ENCODE measurements at regions not wholly inside any gene's neighbourhood (a gene's known extent, or its start where the extent isn't known, plus 50 kb on each side); places are given as distances from the start of the nearest gene placed in this dataset.

DNA sequence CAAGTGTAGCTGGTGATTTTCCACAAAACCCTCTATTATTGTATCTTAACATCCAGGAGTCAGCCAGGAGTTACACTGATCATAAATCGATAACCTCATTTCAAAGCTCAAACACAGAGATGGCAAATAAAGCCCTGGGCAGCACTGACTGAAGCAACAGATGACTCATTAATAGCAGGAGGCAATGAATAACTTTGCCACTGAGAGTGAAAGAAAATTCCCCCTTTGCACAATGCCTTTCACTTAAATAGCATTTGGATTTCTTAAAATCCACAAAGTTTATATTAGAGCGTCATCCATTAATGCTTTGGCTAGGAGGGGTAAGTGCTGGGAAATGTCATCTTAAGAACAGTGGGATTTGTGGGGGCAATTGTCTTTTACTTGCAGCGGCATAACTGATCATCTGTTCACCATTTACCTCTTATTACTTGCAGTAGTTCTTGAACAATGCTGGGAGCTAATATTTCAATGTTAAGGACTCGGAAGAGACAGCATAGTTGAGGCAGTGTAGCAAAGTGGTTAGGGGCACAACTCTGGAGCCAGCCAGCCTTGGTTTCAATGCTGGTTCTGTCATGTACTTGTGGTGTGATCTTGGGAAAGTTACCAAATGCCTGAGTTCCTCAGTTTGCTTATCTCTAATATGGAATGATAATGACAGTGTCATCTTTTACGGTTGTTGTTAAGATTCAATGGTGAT lies 630.4 kb upstream of the TBL1XR1 start:
- Histone ChIP-seq H3K18ac (ENCODE audit: low read length) (no peak overlapping the region), H3K79me1 (ENCODE audit: low read length) (no peaks in the 10 kb centered on the region), H3K4ac (ENCODE audit: low read depth, low read length) (no peak overlapping the region), H2AK5ac (ENCODE audit: low read length) (no peak overlapping the region), H3K79me2 (ENCODE audit: control insufficient read depth, insufficient read depth, low read length) (no peaks in the 10 kb centered on the region), H2BK5ac (ENCODE audit: low read length) (no peak overlapping the region), H3K9ac (ENCODE audit: low read length) (no peak overlapping the region), H3K36me3 (ENCODE audit: control insufficient read depth, insufficient read depth, low read length) (no peaks in the 10 kb centered on the region), H4K5ac (ENCODE audit: low read length) (no peak overlapping the region), H3K4me2 (ENCODE audit: low read length) (no peak overlapping the region), H4K8ac (ENCODE audit: low read depth, low read length) (no peak overlapping the region), H3K27ac (ENCODE audit: low read depth, low read length) (no peak overlapping the region), H2BK15ac (replicated peaks; ENCODE audit: low read depth) (no peak overlapping the region), H3K4me1 (ENCODE audit: control insufficient read depth, low read depth, low read length) (no peaks in the 10 kb centered on the region), H3K27me3 (ENCODE audit: insufficient read depth, low read length, poor library complexity) (no peaks in the 10 kb centered on the region), H2BK120ac (ENCODE audit: low read depth, low read length) (no peak overlapping the region), H3K4me3 (ENCODE audit: low read length) (no peak overlapping the region), H3K23ac (ENCODE audit: low read length) (no peak overlapping the region), H3K56ac (ENCODE audit: low read length) (no peak overlapping the region)
- DNase-seq, result no peak
- WGBS (ENCODE audit: extremely low coverage, insufficient coverage, low lambda C conversion rate), result no CpG with 5 or more reads among the region's 5 CpGs

DNA sequence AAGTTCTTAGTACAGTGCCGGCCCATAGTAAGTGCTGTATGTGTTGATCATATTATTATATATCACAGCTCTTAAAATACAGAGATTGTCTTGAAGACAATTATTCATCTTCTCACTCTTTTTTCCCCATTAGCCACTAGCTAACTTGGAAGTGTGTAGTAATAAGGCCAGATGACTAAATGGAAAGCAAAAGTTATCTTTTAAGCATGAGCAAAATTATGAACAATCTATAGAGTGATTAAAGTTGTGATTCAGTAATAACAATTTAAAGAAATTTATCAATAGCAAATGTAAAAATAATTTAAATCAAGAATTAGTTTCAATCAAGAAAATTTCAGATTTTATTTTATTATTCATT lies 630.9 kb upstream of the TBL1XR1 start:
- Histone ChIP-seq H3K9ac (ENCODE audit: low read length) (no peak overlapping the region), H2BK15ac (replicated peaks; ENCODE audit: low read depth) (no peak overlapping the region), H3K27ac (ENCODE audit: low read depth, low read length) (no peak overlapping the region), H2AK5ac (ENCODE audit: low read length) (no peak overlapping the region), H3K23ac (ENCODE audit: low read length) (no peak overlapping the region), H4K8ac (ENCODE audit: low read depth, low read length) (no peak overlapping the region), H3K79me1 (ENCODE audit: low read length) (no peaks in the 10 kb centered on the region), H2BK5ac (ENCODE audit: low read length) (no peak overlapping the region), H3K4me3 (ENCODE audit: low read length) (no peak overlapping the region), H2BK120ac (ENCODE audit: low read depth, low read length) (no peak overlapping the region), H3K18ac (ENCODE audit: low read length) (no peak overlapping the region), H3K36me3 (ENCODE audit: control insufficient read depth, insufficient read depth, low read length) (no peaks in the 10 kb centered on the region), H3K56ac (ENCODE audit: low read length) (no peak overlapping the region), H3K4ac (ENCODE audit: low read depth, low read length) (no peak overlapping the region), H3K27me3 (ENCODE audit: insufficient read depth, low read length, poor library complexity) (no peaks in the 10 kb centered on the region), H4K5ac (ENCODE audit: low read length) (no peak overlapping the region), H3K4me2 (ENCODE audit: low read length) (no peak overlapping the region), H3K79me2 (ENCODE audit: control insufficient read depth, insufficient read depth, low read length) (no peaks in the 10 kb centered on the region), H3K4me1 (ENCODE audit: control insufficient read depth, low read depth, low read length) (no peaks in the 10 kb centered on the region)
- DNase-seq, result no peak
- WGBS (ENCODE audit: extremely low coverage, insufficient coverage, low lambda C conversion rate), result no CpG with 5 or more reads among the region's 1 CpG

- no peak overlapping the region for H2BK120ac ChIP-seq (ENCODE audit: low read depth, low read length)
- H3K36me3 ChIP-seq (ENCODE audit: control insufficient read depth, insufficient read depth, low read length), result no peaks in the 10 kb centered on the region
- no peak overlapping the region for H3K27ac ChIP-seq (ENCODE audit: low read depth, low read length)
- H3K4me2 ChIP-seq (ENCODE audit: low read length), result no peak overlapping the region
- H3K4me3 ChIP-seq (ENCODE audit: low read length), result no peak overlapping the region
- no CpG with 5 or more reads among the region's 3 CpGs for WGBS (ENCODE audit: extremely low coverage, insufficient coverage, low lambda C conversion rate)
- H3K4me1 ChIP-seq (ENCODE audit: control insufficient read depth, low read depth, low read length), result no peaks in the 10 kb centered on the region
- H3K27me3 ChIP-seq (ENCODE audit: insufficient read depth, low read length, poor library complexity), result no peaks in the 10 kb centered on the region
- no peak overlapping the region for H3K9ac ChIP-seq (ENCODE audit: low read length)
- no peak overlapping the region for H2BK15ac ChIP-seq (replicated peaks; ENCODE audit: low read depth)
- no peak overlapping the region for H2BK5ac ChIP-seq (ENCODE audit: low read length)
- H3K23ac ChIP-seq (ENCODE audit: low read length), result no peak overlapping the region
- H2AK5ac ChIP-seq (ENCODE audit: low read length), result no peak overlapping the region
- no peaks in the 10 kb centered on the region for H3K79me2 ChIP-seq (ENCODE audit: control insufficient read depth, insufficient read depth, low read length)
- H3K56ac ChIP-seq (ENCODE audit: low read length), result no peak overlapping the region
- H3K79me1 ChIP-seq (ENCODE audit: low read length), result no peaks in the 10 kb centered on the region
- H3K4ac ChIP-seq (ENCODE audit: low read depth, low read length), result no peak overlapping the region
- H4K8ac ChIP-seq (ENCODE audit: low read depth, low read length), result no peak overlapping the region
- no peak overlapping the region for H4K5ac ChIP-seq (ENCODE audit: low read length)
- no peak overlapping the region for H3K18ac ChIP-seq (ENCODE audit: low read length)
- DNase-seq, result no peak
These were observed 633.1 kb upstream of the TBL1XR1 start for GRCh38 chr3:177830411-177830849.

DNA sequence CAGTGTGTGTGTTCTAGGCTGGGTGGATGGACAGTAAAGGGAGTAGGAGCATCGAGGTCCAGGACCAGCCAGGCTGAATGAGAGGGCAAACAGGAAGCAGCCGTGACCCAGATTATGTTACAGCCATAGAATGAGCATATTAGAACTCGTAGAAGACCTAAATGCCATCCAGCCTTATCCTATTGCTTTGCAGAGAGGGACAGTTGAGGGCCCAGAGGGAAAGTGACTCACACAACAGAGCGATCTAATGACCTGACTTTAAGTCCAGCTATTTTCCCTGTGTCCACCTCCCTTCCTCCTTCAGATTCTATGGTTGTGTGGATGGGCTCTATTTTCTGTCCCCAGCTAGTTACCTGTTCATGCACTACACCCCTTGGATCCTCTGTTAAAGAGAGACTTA lies 634.1 kb upstream of the TBL1XR1 start:
- no peak overlapping the region for H3K4me2 ChIP-seq (ENCODE audit: low read length)

GRCh38 chr3:177832880-177833279 lies 635.6 kb upstream of the TBL1XR1 start:
- no peak overlapping the region for H3K4ac ChIP-seq (ENCODE audit: low read depth, low read length)
- no CpG with 5 or more reads among the region's 2 CpGs for WGBS (ENCODE audit: extremely low coverage, insufficient coverage, low lambda C conversion rate)
- no peak overlapping the region for H2BK120ac ChIP-seq (ENCODE audit: low read depth, low read length)
- H3K4me1 ChIP-seq (ENCODE audit: control insufficient read depth, low read depth, low read length), result no peaks in the 10 kb centered on the region
- no peak overlapping the region for H3K4me2 ChIP-seq (ENCODE audit: low read length)
- H3K36me3 ChIP-seq (ENCODE audit: control insufficient read depth, insufficient read depth, low read length), result no peaks in the 10 kb centered on the region
- no peak overlapping the region for H4K5ac ChIP-seq (ENCODE audit: low read length)
- H3K79me2 ChIP-seq (ENCODE audit: control insufficient read depth, insufficient read depth, low read length), result no peaks in the 10 kb centered on the region
- H2AK5ac ChIP-seq (ENCODE audit: low read length), result no peak overlapping the region
- no peak overlapping the region for H2BK15ac ChIP-seq (replicated peaks; ENCODE audit: low read depth)
- no peaks in the 10 kb centered on the region for H3K27me3 ChIP-seq (ENCODE audit: insufficient read depth, low read length, poor library complexity)
- H3K27ac ChIP-seq (ENCODE audit: low read depth, low read length), result no peak overlapping the region
- no peak for DNase-seq
- no peak overlapping the region for H3K23ac ChIP-seq (ENCODE audit: low read length)
- H3K18ac ChIP-seq (ENCODE audit: low read length), result no peak overlapping the region
- no peak overlapping the region for H2BK5ac ChIP-seq (ENCODE audit: low read length)
- H4K8ac ChIP-seq (ENCODE audit: low read depth, low read length), result no peak overlapping the region
- H3K56ac ChIP-seq (ENCODE audit: low read length), result no peak overlapping the region
- H3K9ac ChIP-seq (ENCODE audit: low read length), result no peak overlapping the region
- no peaks in the 10 kb centered on the region for H3K79me1 ChIP-seq (ENCODE audit: low read length)
- H3K4me3 ChIP-seq (ENCODE audit: low read length), result no peak overlapping the region

More for the DNA sequence above, 634.1 kb upstream of the TBL1XR1 start:
- Histone ChIP-seq H2BK15ac (replicated peaks; ENCODE audit: low read depth) (no peak overlapping the region), H4K5ac (ENCODE audit: low read length) (no peak overlapping the region), H2BK120ac (ENCODE audit: low read depth, low read length) (no peak overlapping the region), H3K18ac (ENCODE audit: low read length) (no peak overlapping the region), H3K27me3 (ENCODE audit: insufficient read depth, low read length, poor library complexity) (no peaks in the 10 kb centered on the region), H3K23ac (ENCODE audit: low read length) (no peak overlapping the region), H3K4ac (ENCODE audit: low read depth, low read length) (no peak overlapping the region), H3K9ac (ENCODE audit: low read length) (no peak overlapping the region), H3K4me3 (ENCODE audit: low read length) (no peak overlapping the region), H2AK5ac (ENCODE audit: low read length) (no peak overlapping the region), H4K8ac (ENCODE audit: low read depth, low read length) (no peak overlapping the region), H2BK5ac (ENCODE audit: low read length) (no peak overlapping the region), H3K27ac (ENCODE audit: low read depth, low read length) (no peak overlapping the region), H3K36me3 (ENCODE audit: control insufficient read depth, insufficient read depth, low read length) (no peaks in the 10 kb centered on the region), H3K79me1 (ENCODE audit: low read length) (no peaks in the 10 kb centered on the region), H3K56ac (ENCODE audit: low read length) (no peak overlapping the region), H3K79me2 (ENCODE audit: control insufficient read depth, insufficient read depth, low read length) (no peaks in the 10 kb centered on the region), H3K4me1 (ENCODE audit: control insufficient read depth, low read depth, low read length) (no peaks in the 10 kb centered on the region)
- no CpG with 5 or more reads among the region's 4 CpGs for WGBS (ENCODE audit: extremely low coverage, insufficient coverage, low lambda C conversion rate)
- DNase-seq, result no peak

DNA sequence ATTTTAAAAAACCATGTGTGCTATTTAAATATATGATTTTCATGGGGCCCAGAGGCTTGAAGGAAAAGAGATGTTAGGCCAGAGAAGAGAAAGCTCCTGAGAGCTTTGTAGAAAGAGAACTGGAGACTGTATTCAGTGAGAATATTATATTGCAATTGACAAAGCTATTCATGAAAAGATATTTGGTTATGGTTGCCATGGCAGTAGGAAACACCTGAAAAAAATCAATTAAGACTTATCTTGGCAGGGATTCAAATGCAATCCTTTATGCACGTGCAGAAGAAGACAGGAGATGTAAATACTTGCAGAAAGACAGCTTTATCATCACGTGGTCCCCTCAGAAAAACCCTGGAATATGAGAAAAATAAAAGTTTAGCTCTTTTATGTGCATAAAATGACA lies 636.0 kb upstream of the TBL1XR1 start:
- Histone ChIP-seq H3K23ac (ENCODE audit: low read length) (no peak overlapping the region), H4K5ac (ENCODE audit: low read length) (no peak overlapping the region), H3K27ac (ENCODE audit: low read depth, low read length) (no peak overlapping the region), H3K56ac (ENCODE audit: low read length) (no peak overlapping the region), H3K4me3 (ENCODE audit: low read length) (no peak overlapping the region), H2AK5ac (ENCODE audit: low read length) (no peak overlapping the region), H3K4me1 (ENCODE audit: control insufficient read depth, low read depth, low read length) (no peaks in the 10 kb centered on the region), H3K9ac (ENCODE audit: low read length) (no peak overlapping the region), H2BK15ac (replicated peaks; ENCODE audit: low read depth) (no peak overlapping the region), H3K36me3 (ENCODE audit: control insufficient read depth, insufficient read depth, low read length) (no peaks in the 10 kb centered on the region), H2BK5ac (ENCODE audit: low read length) (no peak overlapping the region), H2BK120ac (ENCODE audit: low read depth, low read length) (no peak overlapping the region), H3K79me2 (ENCODE audit: control insufficient read depth, insufficient read depth, low read length) (no peaks in the 10 kb centered on the region), H4K8ac (ENCODE audit: low read depth, low read length) (no peak overlapping the region), H3K4me2 (ENCODE audit: low read length) (no peak overlapping the region), H3K27me3 (ENCODE audit: insufficient read depth, low read length, poor library complexity) (no peaks in the 10 kb centered on the region), H3K18ac (ENCODE audit: low read length) (no peak overlapping the region), H3K79me1 (ENCODE audit: low read length) (no peaks in the 10 kb centered on the region), H3K4ac (ENCODE audit: low read depth, low read length) (no peak overlapping the region)
- no peak for DNase-seq
- WGBS (ENCODE audit: extremely low coverage, insufficient coverage, low lambda C conversion rate), result no CpG with 5 or more reads among the region's 2 CpGs

All from mesendoderm (in vitro differentiated cells).